DND-41 (cell line): ENCODE measurements at regions not wholly inside any gene's neighbourhood (a gene's known extent, or its start where the extent isn't known, plus 50 kb on each side); places are given as distances from the start of the nearest gene placed in this dataset.

ENCODE experiments used
- CTCF ChIP-seq: IDR thresholded peaks from 2 replicates; pipeline ENCODE4 v1.5.1; 2012; ENCODE audit warnings: borderline replicate concordance, low read length, moderate library complexity, mild to moderate bottlenecking; ENCODE audit not compliant: poor library complexity, severe bottlenecking; ENCODE audit errors: extremely low read depth
- EZH2 ChIP-seq: IDR thresholded peaks from 3 replicates; pipeline ENCODE4 v1.6.1; 2012; ENCODE audit warnings: borderline replicate concordance, low read depth, mild to moderate bottlenecking, moderate library complexity, low read length, inconsistent platforms; ENCODE audit not compliant: severe bottlenecking

GRCh38 chr1:14508613-14509012 is 89.9 kb upstream of the KAZN start:
- TF ChIP-seq CTCF, result no peak
- TF ChIP-seq EZH2, result no peak
